GM12872 (cell line): ENCODE measurements at regions not wholly inside any gene's neighbourhood (a gene's known extent, or its start where the extent isn't known, plus 50 kb on each side); places are given as distances from the start of the nearest gene placed in this dataset.

Experiments
- CTCF ChIP-seq: IDR thresholded peaks from 3 replicates; pipeline ENCODE4 v1.5.1; 2011; ENCODE audit warnings: low read depth, mild to moderate bottlenecking, low read length, moderate library complexity; ENCODE audit not compliant: insufficient read depth

GRCh38 chr3:24545887-24546286 lies 51.2 kb upstream of the THRB start:
- no peak for TF ChIP-seq CTCF

GRCh38 chr3:24548278-24548677 lies 53.6 kb upstream of the THRB start:
- no peak for TF ChIP-seq CTCF

GRCh38 chr3:24550588-24550987 lies 55.9 kb upstream of the THRB start:
- no peak for TF ChIP-seq CTCF

- TF ChIP-seq CTCF = no peak
Observed at GRCh38 chr3:24551626-24552025, 57.0 kb upstream of the THRB start.

- TF ChIP-seq CTCF = no peak
Observed at GRCh38 chr3:24562895-24563294, 68.2 kb upstream of the THRB start.

GRCh38 chr3:24565053-24565452 lies 70.4 kb upstream of the THRB start:
- TF ChIP-seq CTCF = no peak

- TF ChIP-seq CTCF = no peak
Observed at GRCh38 chr3:24565656-24566055, 71.0 kb upstream of the THRB start.

GRCh38 chr3:24566927-24567326 lies 72.3 kb upstream of the THRB start:
- TF ChIP-seq CTCF = no peak
